ENCODE measurements at regions not wholly inside any gene's neighbourhood (a gene's known extent, or its start where the extent isn't known, plus 50 kb on each side); places are given as distances from the start of the nearest gene placed in this dataset.

DNA sequence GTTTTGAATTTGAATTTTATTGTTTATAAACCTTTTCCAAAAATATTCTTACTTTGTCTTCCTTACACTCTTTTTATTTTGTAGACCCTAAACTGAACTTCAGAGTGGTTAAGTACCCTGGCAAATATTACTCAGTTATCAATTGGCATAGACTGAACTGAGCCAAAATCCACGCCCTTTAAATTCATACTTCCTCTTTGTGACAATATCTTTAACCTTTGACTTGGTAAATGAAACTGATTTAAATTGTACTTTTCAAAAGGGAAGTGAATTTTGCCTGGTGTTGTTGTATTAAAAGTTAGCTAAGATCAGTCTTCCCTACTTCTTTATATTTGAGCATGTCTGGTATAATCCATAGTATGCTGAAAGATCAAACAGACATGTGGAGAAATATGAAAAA lies 184.3 kb upstream of the USP15 start:
- H3K4me2 ChIP-seq (ENCODE audit: insufficient read depth in 1 of 2, low read depth in 2 of 2, low read length in 2 of 2), result no peak overlapping the region
- no peak overlapping the region for H2BK120ac ChIP-seq (replicated peaks; ENCODE audit: low read depth, low read length)
- ChIA-PET POLR2A (ENCODE audit: partially characterized antibody) (no interaction called here), CTCF (ENCODE audit: partially characterized antibody) (interaction anchor here (1.2 to 1.8 kb wide), 3 partner anchors 11 to 14 kb away, joined by 3 to 4 read pairs (median 3); no protein-coding TSS in a partner anchor)
- no peaks in the 10 kb centered on the region for H3K79me2 ChIP-seq (ENCODE audit: control insufficient read depth in 1 of 2, insufficient read depth in 2 of 2, low read length in 2 of 2)
- no peak overlapping the region for H3K27ac ChIP-seq (ENCODE audit: low read depth, low read length)
- H3K27me3 ChIP-seq (replicated peaks in 1 of 4; ENCODE audit: control insufficient read depth in 3 of 4, extremely low read depth in 1 of 4, insufficient read depth in 3 of 4, low read length in 3 of 4), result no peaks in the 10 kb centered on the region
- H4K91ac ChIP-seq (replicated peaks; ENCODE audit: insufficient read length, low read length), result no peak overlapping the region
- 83% methylated on average over 1 of the region's 1 CpG; no CpG with 5 or more reads in 1 of the 2 experiments for WGBS, 2 experiments (ENCODE audit: extremely low coverage in 1 of 2, insufficient coverage in 1 of 2, insufficient read length in 1 of 2, insufficient replicate concordance in 2 of 2, low coverage in 1 of 2, low lambda C conversion rate in 2 of 2, missing lambda C conversion rate in 1 of 2)
- no peak overlapping the region for H2BK20ac ChIP-seq (ENCODE audit: low read length)
- H3K36me3 ChIP-seq (ENCODE audit: control insufficient read depth in 2 of 4, insufficient read depth in 4 of 4, low read length in 3 of 4), result no peaks in the 10 kb centered on the region
- FAIRE-seq (no peak), DNase-seq (ENCODE audit: low read depth in 1 of 2, low spot score in 2 of 2) (no peak)
- H3K56ac ChIP-seq (replicated peaks; ENCODE audit: insufficient read length, low read depth, low read length), result no peak overlapping the region
- no peak overlapping the region for H3K4ac ChIP-seq (replicated peaks; ENCODE audit: insufficient read length, low read depth, low read length)
- no peak overlapping the region for H2BK5ac ChIP-seq (ENCODE audit: low read depth, low read length)
- H3K79me1 ChIP-seq (ENCODE audit: low read depth, low read length), result no peaks in the 10 kb centered on the region
- no peaks in the 10 kb centered on the region for H3K9me3 ChIP-seq (ENCODE audit: insufficient read depth in 2 of 2, low read depth in 1 of 2, low read length in 1 of 2)
- no peak overlapping the region for H3K4me3 ChIP-seq (ENCODE audit: extremely low read depth in 1 of 4, insufficient read depth in 2 of 4, low read depth in 3 of 4, low read length in 4 of 4)
- no peaks in the 10 kb centered on the region for H4K20me1 ChIP-seq (replicated peaks in 1 of 2; ENCODE audit: control insufficient read depth in 1 of 2, insufficient read depth in 2 of 2, low read length in 2 of 2)
- H2AFZ ChIP-seq (ENCODE audit: low read length), result no peak overlapping the region
- no peak overlapping the region for H2AK5ac ChIP-seq (ENCODE audit: low read depth, low read length)
- TF ChIP-seq EZH2 (IDR thresholded peaks at IDR 0.05; ENCODE audit: low read depth, low read length, severe bottlenecking) (no peak), RAD21 (IDR thresholded peaks at IDR 0.05 in 1 of 2, conservative IDR thresholded peaks at IDR 0.05 in 1 of 2; ENCODE audit: low read depth in 2 of 2, low read length in 2 of 2) (no peak), EGR1 (IDR thresholded peaks at IDR 0.05; ENCODE audit: borderline replicate concordance, low read depth, low read length) (no peak)
- TF ChIP-seq, protein P1, sequence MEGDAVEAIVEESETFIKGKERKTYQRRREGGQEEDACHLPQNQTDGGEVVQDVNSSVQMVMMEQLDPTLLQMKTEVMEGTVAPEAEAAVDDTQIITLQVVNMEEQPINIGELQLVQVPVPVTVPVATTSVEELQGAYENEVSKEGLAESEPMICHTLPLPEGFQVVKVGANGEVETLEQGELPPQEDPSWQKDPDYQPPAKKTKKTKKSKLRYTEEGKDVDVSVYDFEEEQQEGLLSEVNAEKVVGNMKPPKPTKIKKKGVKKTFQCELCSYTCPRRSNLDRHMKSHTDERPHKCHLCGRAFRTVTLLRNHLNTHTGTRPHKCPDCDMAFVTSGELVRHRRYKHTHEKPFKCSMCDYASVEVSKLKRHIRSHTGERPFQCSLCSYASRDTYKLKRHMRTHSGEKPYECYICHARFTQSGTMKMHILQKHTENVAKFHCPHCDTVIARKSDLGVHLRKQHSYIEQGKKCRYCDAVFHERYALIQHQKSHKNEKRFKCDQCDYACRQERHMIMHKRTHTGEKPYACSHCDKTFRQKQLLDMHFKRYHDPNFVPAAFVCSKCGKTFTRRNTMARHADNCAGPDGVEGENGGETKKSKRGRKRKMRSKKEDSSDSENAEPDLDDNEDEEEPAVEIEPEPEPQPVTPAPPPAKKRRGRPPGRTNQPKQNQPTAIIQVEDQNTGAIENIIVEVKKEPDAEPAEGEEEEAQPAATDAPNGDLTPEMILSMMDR (IDR thresholded peaks at IDR 0.05; ENCODE audit: control extremely low read depth in 1 of 3, insufficient read depth in 1 of 3, low read depth in 1 of 3, low read length in 3 of 3), result no peak
- no peak overlapping the region for H2BK15ac ChIP-seq (ENCODE audit: low read length)
- no peak overlapping the region for H3K18ac ChIP-seq (ENCODE audit: extremely low read depth, low read length)
- no peak overlapping the region for H4K8ac ChIP-seq (ENCODE audit: extremely low read depth, insufficient read depth, low read length)
- no peak overlapping the region for H3K9ac ChIP-seq (replicated peaks in 1 of 4; ENCODE audit: extremely low read depth in 1 of 4, low read depth in 3 of 4, low read length in 3 of 4)
- no peaks in the 10 kb centered on the region for H3K23me2 ChIP-seq (ENCODE audit: low read depth, low read length)
- no peak overlapping the region for H2BK12ac ChIP-seq (ENCODE audit: low read depth, low read length)
- H4K5ac ChIP-seq (ENCODE audit: insufficient read length, low read depth, low read length), result no peak overlapping the region
- H3K23ac ChIP-seq (ENCODE audit: insufficient read length), result no peak overlapping the region
- peaks cover 0 to 7% (median 2%) of the 10 kb centered on the region in 4 experiments; a peak in 3 of 7 replicates for H3K4me1 ChIP-seq (replicated peaks in 1 of 4; ENCODE audit: control insufficient read depth in 3 of 4, insufficient read depth in 4 of 4, low read length in 3 of 4)
- H3K14ac ChIP-seq (ENCODE audit: insufficient read length), result no peak overlapping the region
